NCI-H748 (cell line): ENCODE measurements at regions not wholly inside any gene's neighbourhood (a gene's known extent, or its start where the extent isn't known, plus 50 kb on each side); places are given as distances from the start of the nearest gene placed in this dataset.

Source experiments
- DNase-seq: peaks from one replicate; lab custom pipeline; 2025; ENCODE audit not compliant: unreplicated experiment; lab: John Stamatoyannopoulos, UW

GRCh38 chr5:111914966-111915636 lies 158.1 kb upstream of the NREP start:
- no peak for DNase-seq

DNA sequence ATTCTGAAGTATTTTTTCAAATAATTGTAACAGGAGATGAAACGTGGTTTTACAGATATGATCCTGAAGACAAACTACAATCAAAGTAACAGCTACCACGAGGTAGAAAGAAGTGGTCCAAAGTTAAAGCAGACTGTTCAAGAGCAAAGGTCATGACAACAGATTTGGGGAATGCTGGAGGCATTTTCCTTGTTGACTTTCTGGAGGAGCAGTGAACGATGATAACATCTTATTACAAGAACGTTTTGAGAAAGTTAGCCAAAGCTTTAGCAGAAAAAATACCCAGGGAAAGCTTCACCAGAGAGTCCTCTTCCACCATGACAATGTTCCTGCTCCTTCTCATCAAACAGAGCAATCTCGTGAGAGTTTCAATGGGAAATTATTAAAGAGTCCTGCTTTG lies 145.4 kb upstream of the NREP start:
- no peak for DNase-seq

GRCh38 chr5:111901296-111901695 lies 144.3 kb upstream of the NREP start:
- DNase-seq = no peak

DNA sequence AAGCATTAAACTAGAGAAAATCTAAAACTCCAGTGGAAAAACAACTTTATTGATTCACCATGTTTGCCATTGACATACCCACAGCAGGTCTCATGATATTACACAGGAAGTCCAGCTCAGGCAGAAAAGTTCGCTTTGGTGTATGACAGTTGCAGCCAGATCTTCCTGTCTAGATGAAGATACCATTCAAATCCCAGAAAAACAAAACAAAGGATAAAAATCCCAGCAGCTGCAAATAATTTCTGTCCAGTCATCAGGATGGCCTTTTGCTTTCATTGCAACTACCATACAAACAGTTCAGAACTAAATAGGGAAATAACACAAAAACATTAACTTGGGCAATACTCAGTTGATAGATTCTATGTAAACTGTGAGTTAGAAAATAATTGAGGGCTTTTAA lies 136.0 kb upstream of the NREP start:
- no peak for DNase-seq

- DNase-seq = no peak
Measured at GRCh38 chr5:111887706-111888105, 130.7 kb upstream of the NREP start.

DNA sequence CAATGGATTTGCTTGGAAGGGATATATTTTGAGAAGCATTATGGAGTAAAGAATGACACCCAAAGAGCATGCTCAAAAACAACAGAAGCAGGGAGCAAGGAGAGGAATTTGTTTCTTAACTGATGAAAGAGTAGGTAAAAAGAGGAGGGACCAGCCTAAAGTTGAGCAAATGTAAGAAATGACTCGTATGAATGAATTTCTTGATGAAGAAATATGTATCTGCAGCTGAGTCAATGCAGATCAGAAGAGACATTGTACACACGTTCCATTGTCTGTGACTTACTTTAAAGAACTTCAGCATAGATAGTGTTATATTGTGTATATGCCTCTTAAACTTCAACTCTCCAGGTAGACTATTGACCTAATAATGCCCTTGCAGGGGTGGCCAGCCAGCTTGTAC lies 112.7 kb upstream of the NREP start:
- no peak for DNase-seq

DNA sequence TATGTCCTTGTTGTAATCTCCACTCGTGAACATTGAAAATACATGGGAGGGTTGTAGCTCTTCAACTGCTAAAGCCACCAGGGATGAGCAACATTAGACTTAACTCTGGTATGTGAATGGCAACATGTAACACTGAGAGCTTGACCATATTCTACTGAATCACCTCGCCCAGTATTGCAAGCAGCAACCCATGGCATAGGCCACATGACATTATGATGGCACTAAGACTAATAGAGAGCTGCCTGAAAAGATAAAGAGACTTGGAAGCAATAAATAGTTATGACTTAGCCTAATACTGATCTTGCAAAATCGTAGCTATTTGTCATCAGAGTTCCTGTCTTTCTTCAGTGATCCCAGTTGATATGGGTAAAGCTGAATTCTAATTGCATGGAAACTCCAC lies 108.4 kb upstream of the NREP start:
- DNase-seq = no peak

DNA sequence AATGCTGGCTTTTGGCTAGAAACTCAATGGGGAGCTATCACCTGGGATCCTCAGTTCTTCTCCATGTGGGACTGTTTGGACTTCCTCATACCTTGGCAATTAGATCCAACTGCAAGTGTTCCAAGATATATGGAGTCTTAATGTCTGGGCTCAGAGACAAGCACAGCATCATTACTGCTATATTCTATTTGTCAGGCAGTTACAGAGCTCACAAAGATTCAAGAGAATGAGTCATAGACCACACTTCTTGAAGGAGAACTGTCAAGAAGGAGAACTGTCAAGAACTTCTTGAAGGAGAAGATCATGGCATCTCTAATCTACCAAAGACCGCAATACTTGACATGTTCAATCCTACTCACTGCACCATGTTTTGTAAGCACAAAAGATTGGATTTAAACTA lies 106.8 kb upstream of the NREP start:
- no peak for DNase-seq

DNA sequence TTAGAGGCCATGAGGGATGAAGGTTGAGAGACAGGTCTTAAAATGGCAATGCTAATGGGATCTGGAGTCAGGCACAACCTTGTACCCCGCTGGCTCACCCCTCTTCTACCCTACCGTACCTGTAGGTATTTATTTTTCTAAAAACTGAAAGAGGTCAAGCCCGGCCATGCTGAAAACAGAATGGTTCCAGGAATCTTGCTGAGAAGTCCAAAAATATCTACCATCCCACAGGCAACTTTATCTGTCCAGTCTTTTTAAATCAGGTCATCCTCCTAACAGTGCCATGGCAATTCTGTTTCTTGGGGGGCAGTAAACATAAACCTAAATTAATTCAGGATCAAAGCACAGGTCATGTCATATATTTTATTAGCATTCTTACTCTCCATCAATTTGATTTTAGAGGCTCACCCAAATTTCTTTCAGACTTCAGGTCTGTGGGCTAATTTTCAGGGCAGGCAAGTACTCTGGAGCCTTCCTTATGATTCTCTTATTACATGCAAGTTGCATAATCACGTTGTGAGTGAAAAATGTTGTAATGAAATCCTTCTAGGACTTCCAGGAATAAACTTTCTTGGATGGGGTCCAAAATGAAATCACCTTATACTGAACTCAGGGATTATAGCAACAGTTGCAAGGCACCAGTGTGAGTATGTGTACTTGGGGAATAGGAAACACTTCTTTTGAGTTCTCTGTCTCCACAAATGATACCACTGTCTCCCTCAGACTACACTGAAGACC lies 102.7 kb upstream of the NREP start:
- no peak for DNase-seq

DNA sequence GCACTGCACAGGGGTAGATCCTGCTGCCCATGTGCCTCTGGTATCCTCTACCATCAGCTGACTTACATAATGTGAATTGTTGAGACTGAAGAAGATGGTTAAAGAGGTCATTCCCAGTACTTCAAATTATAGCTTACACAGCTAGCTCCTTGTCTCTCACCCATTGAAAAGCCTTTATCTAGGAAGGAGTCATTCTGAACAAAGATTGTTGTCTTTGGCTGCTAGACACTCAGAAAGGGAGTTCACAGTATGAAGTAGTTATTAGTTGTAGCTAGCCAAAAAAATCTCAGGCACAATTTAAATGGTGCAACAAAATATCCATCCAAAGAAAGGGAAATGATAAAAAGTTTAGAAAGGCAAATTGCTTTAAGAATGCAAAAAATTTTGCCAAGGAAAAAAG lies 102.0 kb upstream of the NREP start:
- DNase-seq = no peak

DNA sequence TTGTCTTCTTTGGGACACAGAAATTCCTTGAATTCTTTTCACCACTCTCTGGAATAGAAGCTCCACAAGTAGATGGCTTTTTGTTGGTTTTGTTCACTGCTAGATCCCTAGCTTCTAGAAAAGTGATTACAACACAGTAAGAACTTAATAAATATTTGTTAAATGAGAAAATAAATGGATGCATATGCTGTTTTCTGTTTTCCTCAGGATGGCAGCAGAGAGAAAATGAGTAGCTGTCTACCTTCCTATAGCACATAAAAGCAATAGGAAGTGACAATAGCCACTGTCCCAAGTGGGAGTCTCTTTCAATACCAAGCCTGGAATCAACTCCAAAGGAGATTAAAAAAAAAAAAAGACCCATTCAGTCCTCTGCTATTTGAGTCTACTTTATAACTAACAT lies 100.6 kb upstream of the NREP start:
- DNase-seq = no peak

GRCh38 chr5:111856876-111857466 lies 100.0 kb upstream of the NREP start:
- DNase-seq = no peak

GRCh38 chr5:111855356-111855755 lies 98.4 kb upstream of the NREP start:
- DNase-seq = no peak

DNA sequence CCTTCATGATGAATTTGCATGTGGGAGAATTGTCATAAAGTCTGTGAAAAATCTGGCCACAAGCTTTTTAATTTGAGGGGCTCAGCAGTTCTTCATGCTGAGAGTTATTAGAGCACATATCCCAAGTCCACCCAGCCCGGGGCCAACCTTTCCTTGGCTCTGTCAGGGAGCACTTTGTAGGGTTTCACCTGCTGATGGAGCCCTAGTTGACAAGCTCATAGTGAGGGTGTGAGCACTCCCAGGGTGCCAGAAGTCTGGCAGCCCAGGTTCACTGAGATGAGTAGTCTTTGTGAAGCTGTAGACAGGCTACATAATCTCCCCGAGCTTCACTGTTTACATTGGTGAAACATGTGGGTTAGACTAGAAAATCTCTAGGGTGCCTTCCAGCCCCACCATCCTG lies 97.2 kb upstream of the NREP start:
- no peak for DNase-seq

GRCh38 chr5:111853748-111854147 lies 96.8 kb upstream of the NREP start:
- DNase-seq = no peak

GRCh38 chr5:111851631-111852548 lies 94.9 kb upstream of the NREP start:
- no peak for DNase-seq

GRCh38 chr5:111848476-111848875 lies 91.5 kb upstream of the NREP start:
- peak; percentile 32 for DNase-seq

GRCh38 chr5:111847052-111847925 lies 90.3 kb upstream of the NREP start:
- no peak for DNase-seq

- DNase-seq = no peak
Measured at GRCh38 chr5:111840036-111840674, 83.2 kb upstream of the NREP start.

DNA sequence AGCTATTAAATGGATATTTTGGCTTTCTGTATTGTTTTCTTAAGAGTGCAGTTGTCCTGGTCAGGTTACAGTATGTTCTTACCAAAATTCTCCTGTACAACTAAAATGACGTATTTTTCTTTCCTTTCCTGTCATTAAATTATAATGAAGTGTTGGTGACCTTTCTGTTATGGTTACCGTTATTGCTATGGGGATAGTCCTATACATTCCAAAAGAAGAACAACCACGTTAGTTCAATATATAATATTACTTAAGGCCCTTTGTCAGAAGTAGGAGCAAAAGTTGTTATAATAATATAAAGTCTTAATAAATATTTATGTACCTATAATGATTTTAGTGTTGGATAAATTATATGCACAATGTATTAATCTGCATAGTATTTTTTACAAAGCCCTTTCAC lies 82.4 kb upstream of the NREP start:
- no peak for DNase-seq
